K562 (cell line): ENCODE measurements at regions not wholly inside any gene's neighbourhood (a gene's known extent, or its start where the extent isn't known, plus 50 kb on each side); places are given as distances from the start of the nearest gene placed in this dataset.

Experiments used
- CC2D1A ChIP-seq: fragments of 450-650 bp; IDR thresholded peaks from 2 replicates; pipeline ENCODE4 v1.6.1; 2017; ENCODE audit warnings: mild to moderate bottlenecking
- CTCF ChIP-seq, 3 experiments: IDR thresholded peaks in 2 of 3; conservative IDR thresholded peaks in 1 of 3; 2 replicates each; pipeline ENCODE4 v1.5.1; 2011 to 2012; ENCODE audit warnings: low read length in 3 of 3, mild to moderate bottlenecking in 3 of 3, control low read depth in 2 of 3, improper control_type of control experiment in 1 of 3, inconsistent platforms in 1 of 3, low read depth in 1 of 3, mixed read lengths in 1 of 3, moderate library complexity in 1 of 3; ENCODE audit not compliant: insufficient read depth in 2 of 3
- CUX1 ChIP-seq: fragments of 200-800 bp; sonication (Bioruptor generic); IDR thresholded peaks from 2 replicates; pipeline ENCODE4 v1.6.1; 2016; ENCODE audit warnings: missing genetic modification characterization, missing compliant biosample characterization
- GMEB1 ChIP-seq: fragments of 250-450 bp; sonication (Bioruptor Pico); IDR thresholded peaks from 2 replicates; pipeline ENCODE4 v1.4.0; 2020; ENCODE audit warnings: mild to moderate bottlenecking
- HCFC1 ChIP-seq: IDR thresholded peaks from 2 replicates; pipeline ENCODE4 v1.6.1; 2012; ENCODE audit warnings: low read depth, low read length, improper control_type of control experiment
- MED1 ChIP-seq: sonication (generic); formaldehyde crosslinking; IDR thresholded peaks from 2 replicates; pipeline ENCODE4 v1.8.1; 2023; ENCODE audit warnings: missing genetic modification reagents, borderline replicate concordance
- ZNF133 ChIP-seq: fragments of 250-450 bp; sonication (Bioruptor Pico); IDR thresholded peaks from 2 replicates; pipeline ENCODE4 v1.4.0; 2020; ENCODE audit warnings: mild to moderate bottlenecking
- ZNF395 ChIP-seq: fragments of 200-800 bp; sonication (Bioruptor generic); IDR thresholded peaks from 2 replicates; pipeline ENCODE4 v1.6.1; 2017; ENCODE audit warnings: missing genetic modification characterization, missing compliant biosample characterization
- ZNF707 ChIP-seq: fragments of 250-450 bp; sonication (Bioruptor Pico); conservative IDR thresholded peaks from 2 replicates; pipeline ENCODE4 v1.8.0; 2022; ENCODE audit warnings: inconsistent platforms, mild to moderate bottlenecking, moderate library complexity
- ZNF830 ChIP-seq: fragments of 250-450 bp; sonication (Bioruptor Pico); IDR thresholded peaks from 2 replicates; pipeline ENCODE4 v1.5.0; 2021; ENCODE audit warnings: mild to moderate bottlenecking
- TF ChIP-seq, protein P1 (sequence below): sonication (generic); formaldehyde crosslinking; IDR thresholded peaks from 2 replicates; pipeline ENCODE4 v1.8.1; 2023; ENCODE audit warnings: missing genetic modification reagents, mild to moderate bottlenecking, borderline replicate concordance
- TF ChIP-seq, protein P2 (sequence below): sonication (generic); formaldehyde crosslinking; IDR thresholded peaks from 2 replicates; pipeline ENCODE4 v1.8.0; 2022; ENCODE audit warnings: mild to moderate bottlenecking, missing genetic modification reagents
- TF ChIP-seq, protein P3 (sequence below): fragments of 150-350 bp; conservative IDR thresholded peaks from 2 replicates; pipeline ENCODE4 v1.6.1; 2014; ENCODE audit warnings: low read length

- no peak for TF ChIP-seq CUX1 (CRISPR knock-in tag)
- TF ChIP-seq, protein P1, sequence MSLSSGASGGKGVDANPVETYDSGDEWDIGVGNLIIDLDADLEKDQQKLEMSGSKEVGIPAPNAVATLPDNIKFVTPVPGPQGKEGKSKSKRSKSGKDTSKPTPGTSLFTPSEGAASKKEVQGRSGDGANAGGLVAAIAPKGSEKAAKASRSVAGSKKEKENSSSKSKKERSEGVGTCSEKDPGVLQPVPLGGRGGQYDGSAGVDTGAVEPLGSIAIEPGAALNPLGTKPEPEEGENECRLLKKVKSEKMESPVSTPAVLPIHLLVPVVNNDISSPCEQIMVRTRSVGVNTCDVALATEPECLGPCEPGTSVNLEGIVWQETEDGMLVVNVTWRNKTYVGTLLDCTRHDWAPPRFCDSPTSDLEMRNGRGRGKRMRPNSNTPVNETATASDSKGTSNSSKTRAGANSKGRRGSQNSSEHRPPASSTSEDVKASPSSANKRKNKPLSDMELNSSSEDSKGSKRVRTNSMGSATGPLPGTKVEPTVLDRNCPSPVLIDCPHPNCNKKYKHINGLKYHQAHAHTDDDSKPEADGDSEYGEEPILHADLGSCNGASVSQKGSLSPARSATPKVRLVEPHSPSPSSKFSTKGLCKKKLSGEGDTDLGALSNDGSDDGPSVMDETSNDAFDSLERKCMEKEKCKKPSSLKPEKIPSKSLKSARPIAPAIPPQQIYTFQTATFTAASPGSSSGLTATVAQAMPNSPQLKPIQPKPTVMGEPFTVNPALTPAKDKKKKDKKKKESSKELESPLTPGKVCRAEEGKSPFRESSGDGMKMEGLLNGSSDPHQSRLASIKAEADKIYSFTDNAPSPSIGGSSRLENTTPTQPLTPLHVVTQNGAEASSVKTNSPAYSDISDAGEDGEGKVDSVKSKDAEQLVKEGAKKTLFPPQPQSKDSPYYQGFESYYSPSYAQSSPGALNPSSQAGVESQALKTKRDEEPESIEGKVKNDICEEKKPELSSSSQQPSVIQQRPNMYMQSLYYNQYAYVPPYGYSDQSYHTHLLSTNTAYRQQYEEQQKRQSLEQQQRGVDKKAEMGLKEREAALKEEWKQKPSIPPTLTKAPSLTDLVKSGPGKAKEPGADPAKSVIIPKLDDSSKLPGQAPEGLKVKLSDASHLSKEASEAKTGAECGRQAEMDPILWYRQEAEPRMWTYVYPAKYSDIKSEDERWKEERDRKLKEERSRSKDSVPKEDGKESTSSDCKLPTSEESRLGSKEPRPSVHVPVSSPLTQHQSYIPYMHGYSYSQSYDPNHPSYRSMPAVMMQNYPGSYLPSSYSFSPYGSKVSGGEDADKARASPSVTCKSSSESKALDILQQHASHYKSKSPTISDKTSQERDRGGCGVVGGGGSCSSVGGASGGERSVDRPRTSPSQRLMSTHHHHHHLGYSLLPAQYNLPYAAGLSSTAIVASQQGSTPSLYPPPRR: no peak
- no peak for TF ChIP-seq GMEB1 (CRISPR knock-in tag)
- TF ChIP-seq HCFC1: no peak
- no peak for TF ChIP-seq ZNF395
- no peak for TF ChIP-seq MED1 (CRISPR knock-in tag)
- TF ChIP-seq ZNF707 (CRISPR knock-in tag): no peak
- TF ChIP-seq CTCF (IDR thresholded peaks at IDR 0.05 in 2 of 3, conservative IDR thresholded peaks at IDR 0.05 in 1 of 3; ENCODE audit: insufficient read depth in 2 of 3, low read depth in 1 of 3, low read length in 3 of 3): no peak
- TF ChIP-seq, protein P2, sequence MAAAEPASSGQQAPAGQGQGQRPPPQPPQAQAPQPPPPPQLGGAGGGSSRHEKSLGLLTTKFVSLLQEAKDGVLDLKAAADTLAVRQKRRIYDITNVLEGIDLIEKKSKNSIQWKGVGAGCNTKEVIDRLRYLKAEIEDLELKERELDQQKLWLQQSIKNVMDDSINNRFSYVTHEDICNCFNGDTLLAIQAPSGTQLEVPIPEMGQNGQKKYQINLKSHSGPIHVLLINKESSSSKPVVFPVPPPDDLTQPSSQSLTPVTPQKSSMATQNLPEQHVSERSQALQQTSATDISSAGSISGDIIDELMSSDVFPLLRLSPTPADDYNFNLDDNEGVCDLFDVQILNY (CRISPR knock-in tag): no peak
- TF ChIP-seq, protein P3, sequence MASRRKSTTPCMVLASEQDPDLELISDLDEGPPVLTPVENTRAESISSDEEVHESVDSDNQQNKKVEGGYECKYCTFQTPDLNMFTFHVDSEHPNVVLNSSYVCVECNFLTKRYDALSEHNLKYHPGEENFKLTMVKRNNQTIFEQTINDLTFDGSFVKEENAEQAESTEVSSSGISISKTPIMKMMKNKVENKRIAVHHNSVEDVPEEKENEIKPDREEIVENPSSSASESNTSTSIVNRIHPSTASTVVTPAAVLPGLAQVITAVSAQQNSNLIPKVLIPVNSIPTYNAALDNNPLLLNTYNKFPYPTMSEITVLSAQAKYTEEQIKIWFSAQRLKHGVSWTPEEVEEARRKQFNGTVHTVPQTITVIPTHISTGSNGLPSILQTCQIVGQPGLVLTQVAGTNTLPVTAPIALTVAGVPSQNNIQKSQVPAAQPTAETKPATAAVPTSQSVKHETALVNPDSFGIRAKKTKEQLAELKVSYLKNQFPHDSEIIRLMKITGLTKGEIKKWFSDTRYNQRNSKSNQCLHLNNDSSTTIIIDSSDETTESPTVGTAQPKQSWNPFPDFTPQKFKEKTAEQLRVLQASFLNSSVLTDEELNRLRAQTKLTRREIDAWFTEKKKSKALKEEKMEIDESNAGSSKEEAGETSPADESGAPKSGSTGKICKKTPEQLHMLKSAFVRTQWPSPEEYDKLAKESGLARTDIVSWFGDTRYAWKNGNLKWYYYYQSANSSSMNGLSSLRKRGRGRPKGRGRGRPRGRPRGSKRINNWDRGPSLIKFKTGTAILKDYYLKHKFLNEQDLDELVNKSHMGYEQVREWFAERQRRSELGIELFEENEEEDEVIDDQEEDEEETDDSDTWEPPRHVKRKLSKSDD: no peak
- TF ChIP-seq ZNF830: no peak
- TF ChIP-seq ZNF133 (CRISPR knock-in tag): no peak
- TF ChIP-seq CC2D1A: no peak
Measured at GRCh38 chr13:30567072-30567471, 50.6 kb upstream of the USPL1 start.
